ENCODE measurements at regions not wholly inside any gene's neighbourhood (a gene's known extent, or its start where the extent isn't known, plus 50 kb on each side); places are given as distances from the start of the nearest gene placed in this dataset.

GRCh38 chr10:78653555-78653954 is 415.2 kb upstream of the ZMIZ1 start:
- no peak for TF ChIP-seq CTCF (IDR thresholded peaks at IDR 0.05)
- TF ChIP-seq POLR2A (IDR thresholded peaks at IDR 0.05), result no peak

All from thyroid gland (tissue), 4 donors.